SIG-M5 treated with dmso at 0.1 percent for 504 hours (cell line): ENCODE measurements at regions not wholly inside any gene's neighbourhood (a gene's known extent, or its start where the extent isn't known, plus 50 kb on each side); places are given as distances from the start of the nearest gene placed in this dataset.

ENCODE experiments used
- DNase-seq: peaks from one replicate; lab custom pipeline; 2025; ENCODE audit not compliant: unreplicated experiment; lab: John Stamatoyannopoulos, UW

DNA sequence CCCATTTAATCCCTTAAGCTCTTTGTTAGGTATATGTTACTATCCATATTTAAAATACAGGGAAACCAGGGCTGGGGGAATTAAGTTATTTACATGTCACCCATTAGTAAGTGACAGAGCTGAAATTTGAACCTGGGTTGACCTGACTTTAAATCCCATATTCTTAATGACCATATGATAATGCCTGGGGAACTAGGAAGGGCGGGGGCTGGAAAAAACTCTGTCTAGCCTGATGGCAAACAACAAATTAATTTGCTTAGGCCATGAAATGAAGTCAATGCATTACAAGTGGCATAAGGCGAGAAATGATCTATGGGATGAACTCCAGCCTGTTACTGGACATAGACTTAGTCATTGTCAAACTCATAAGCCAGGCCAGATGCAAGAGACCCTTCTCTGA, 325.7 kb upstream of the WWC1 start:
- no peak for DNase-seq

DNA sequence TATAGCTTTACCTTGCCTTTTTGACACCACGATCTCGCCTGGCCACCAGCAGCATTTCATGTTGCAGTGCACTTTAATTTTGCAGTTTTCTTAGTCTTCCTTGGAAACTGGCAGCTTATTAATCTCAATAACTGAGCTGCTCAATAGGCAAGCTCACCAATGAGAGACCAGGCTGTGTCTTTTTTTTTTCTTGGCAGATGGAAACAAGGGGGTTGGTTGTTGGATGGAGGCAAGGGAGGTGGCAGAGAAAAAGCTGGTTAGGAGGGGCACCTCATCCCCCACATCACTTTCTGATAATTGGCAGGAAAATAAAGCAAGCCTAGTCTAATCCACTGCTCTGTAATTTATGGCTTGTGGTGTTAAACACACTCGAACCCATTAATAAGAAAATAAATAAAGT, 324.5 kb upstream of the WWC1 start:
- no peak for DNase-seq

DNA sequence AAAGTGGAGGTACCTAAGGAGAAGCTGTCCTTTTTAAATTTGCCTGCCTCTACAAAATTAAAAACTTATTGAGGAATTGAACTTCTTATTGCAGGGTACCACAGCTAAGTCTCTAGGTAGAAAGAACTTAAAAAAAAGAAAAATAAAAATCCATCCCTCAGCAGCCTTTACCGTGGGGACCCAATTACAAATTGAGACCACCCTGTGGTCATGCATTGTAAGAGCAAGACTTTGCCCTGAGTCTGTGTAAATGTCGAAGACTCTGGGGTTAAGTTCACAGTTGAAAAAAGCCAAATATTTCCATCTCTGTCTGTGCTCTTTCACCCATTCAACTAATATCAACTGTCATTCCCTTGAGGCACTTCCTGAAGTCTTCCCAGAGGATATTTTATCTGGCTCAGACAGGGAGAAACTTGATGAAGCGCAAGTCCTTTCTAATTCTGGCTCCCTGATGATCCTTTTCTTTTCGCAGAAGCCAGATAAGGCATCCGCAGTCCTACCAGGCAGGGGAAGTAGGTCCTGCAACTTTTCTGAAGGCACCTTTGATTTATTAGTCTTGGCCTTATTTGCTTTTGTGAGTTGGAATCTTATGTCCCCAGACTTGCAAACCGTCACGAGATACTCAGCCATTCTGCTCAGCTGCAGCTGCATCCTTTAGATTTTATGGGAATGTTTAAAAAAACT, 323.8 kb upstream of the WWC1 start:
- no peak for DNase-seq

DNA sequence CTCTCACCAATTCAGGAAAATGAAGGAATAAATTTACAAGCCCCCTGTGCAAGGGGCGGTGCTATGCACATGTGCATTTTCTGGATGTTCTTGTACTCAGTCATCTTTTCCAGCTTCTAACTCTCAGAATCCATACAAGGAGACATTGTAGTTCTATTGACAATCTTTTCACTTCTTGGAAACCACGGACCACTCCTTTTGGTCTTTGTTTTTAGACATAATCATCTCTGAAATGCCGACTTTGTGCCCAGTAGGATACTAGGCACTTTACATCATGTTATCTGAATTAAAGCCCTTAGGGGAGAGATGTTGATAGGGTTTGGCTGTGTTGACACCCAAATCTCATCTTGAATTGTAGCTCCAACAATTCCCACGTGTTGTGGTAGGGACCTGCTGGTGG, 322.6 kb upstream of the WWC1 start:
- no peak for DNase-seq

DNA sequence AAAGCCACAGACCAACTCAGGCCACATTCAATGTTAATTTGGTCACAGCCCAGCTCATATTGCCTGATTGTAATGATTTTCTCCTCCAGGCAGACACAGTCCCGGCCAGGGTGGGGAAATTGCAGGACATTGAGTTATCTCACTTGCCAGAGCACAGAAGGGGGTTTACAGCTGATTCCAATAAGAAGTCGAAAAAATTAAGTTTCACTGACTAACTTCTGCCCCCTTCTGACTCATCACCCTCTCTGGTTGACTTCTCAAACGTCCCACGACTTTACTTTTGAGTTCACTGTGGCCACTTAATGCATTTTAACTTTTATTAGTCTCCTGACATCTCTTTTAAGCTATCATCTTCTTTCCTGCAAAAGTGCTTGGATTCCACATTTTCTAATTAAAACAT, 321.4 kb upstream of the WWC1 start:
- no peak for DNase-seq

DNA sequence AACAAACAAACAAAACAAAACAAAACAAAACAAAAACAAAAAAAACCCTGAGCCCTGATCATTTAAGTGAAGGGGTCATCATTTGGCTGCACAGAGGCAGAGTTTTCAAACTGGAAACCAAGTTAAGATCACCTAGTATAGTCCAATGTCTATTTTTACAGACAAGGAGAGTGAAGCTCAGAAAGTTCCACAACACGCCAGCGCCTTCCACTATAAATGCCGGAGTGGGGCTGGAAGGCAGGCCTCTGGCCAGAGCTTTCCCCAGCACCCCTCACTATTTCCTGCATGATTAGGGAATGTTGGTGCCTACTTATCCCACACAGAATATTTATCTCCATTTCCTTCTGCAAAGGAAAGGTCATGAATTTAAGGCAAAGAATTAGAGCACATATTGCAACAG, 319.7 kb upstream of the WWC1 start:
- DNase-seq: no peak

DNA sequence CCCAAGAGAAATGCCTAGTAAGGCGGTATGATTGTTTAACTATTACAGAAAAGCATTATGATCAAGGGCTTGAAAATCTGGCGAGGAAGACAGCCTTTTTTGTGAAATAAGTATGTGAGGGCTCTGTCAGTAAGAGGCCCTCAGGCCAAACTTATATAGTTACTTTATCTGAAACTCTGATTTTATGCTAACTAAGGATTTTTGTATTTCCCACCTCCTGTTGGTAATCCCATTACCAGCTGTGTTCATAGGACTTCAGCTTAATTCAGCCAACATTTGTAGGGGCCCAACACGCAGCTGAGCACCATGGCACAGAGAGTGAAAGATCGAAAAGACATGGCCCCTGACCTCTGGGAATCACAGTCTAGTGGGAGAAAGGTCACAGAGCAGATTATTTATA, 318.3 kb upstream of the WWC1 start:
- DNase-seq: no peak

DNA sequence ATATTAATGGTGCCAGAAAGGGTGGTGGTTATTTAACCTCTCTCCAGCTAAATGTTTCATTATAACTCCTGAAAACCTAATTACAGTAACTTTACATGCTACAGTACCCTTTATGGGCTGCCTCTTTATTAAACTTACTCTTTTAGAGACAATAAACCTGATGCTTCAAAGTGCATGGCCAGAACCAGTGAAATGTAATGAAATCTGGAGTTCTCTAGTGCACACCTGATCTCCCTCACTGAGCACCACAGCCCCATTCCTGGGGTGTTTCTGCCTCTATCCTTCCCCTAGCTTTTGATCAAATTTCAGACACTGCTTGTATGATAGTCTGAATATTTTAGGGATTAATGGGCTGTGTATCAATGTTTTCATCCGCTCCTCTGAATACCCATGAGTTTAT, 306.5 kb upstream of the WWC1 start:
- DNase-seq: no peak

DNA sequence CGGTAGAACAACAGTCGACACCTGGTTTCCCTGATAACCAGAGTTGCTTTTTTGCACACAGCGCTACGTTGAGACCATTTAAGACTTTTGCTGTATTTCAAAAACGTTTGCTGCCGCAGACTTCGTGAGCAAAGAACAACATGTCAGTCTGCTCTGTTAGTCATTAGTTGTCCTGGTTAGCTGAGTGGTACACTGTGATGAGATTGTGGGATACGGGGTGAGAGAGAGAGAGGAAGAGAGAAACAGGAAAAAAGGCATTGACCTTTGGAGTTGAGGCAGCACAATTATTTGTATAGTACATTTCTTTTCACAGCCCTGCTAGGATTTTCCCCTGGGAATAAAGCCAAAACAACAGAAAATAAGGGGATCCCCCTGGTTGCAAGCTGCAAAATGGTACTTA, 306.1 kb upstream of the WWC1 start:
- no peak for DNase-seq

DNA sequence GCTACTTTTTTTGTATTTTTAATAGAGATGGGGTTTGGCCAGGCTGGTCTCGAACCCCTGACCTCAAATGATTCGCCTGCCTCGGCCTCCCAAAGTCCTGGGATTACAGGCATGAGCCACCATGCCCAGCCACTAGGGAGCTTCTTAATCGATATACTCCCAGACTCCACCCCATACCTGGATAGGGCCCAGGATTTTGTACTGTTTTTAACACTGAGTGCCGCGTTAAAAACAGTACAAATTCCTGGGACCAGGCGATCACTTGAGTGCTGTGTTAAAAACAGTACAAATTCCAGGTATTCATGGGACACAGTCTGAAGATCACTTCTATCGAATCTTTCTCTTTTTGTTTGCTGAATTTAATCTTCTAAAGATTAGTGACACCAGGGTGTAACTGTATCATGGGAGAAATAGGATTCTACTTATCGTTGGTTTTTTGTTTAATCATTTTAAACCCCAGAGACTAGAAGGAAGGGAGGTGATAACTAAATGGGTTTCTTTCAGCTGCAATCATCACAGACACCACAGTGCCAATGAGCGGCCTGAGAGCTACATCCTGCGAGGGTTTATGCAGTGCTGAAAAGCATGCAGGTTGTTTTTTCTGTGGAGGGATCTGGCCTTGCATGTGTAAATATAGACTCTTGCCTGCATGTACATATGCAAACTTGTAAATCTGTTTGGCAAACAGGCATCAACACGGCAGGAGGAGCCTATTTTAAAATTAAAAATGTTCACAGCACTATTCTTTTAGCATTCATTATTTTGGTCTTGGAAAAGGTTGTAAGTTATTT, 303.8 kb upstream of the WWC1 start:
- no peak for DNase-seq

DNA sequence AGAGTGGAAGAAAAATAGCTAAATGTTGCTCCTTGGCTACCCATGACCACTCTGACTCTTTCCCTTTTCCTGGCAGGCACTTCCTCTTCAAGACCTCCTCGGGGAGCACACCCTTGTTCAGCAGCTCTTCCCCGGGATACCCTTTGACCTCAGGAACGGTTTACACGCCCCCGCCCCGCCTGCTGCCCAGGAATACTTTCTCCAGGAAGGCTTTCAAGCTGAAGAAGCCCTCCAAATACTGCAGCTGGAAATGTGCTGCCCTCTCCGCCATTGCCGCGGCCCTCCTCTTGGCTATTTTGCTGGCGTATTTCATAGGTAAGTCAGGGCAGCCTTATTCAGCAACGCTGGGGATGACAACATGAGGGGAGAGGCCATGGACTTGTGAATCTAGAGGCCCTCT, 298.6 kb upstream of the WWC1 start:
- no peak for DNase-seq

DNA sequence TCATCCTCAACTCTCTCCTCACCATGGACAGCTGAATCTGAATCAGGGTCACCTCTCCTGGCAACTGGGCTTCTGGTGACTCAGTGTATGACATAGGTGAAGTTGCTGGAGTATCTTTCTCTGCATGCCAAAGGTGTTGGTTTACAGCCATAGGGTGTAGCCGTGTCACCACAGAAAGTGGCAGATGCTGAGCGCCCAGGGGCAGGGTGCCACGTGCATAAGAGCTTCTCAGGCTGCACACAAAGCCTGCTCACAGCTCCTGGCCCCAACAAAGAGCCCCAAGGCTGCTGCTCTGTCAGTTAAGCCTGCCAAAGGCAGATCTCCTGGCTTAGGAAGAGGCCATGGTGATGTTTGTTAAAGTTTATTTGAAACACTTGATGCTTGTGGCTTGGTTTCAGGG, 297.7 kb upstream of the WWC1 start:
- DNase-seq: no peak

DNA sequence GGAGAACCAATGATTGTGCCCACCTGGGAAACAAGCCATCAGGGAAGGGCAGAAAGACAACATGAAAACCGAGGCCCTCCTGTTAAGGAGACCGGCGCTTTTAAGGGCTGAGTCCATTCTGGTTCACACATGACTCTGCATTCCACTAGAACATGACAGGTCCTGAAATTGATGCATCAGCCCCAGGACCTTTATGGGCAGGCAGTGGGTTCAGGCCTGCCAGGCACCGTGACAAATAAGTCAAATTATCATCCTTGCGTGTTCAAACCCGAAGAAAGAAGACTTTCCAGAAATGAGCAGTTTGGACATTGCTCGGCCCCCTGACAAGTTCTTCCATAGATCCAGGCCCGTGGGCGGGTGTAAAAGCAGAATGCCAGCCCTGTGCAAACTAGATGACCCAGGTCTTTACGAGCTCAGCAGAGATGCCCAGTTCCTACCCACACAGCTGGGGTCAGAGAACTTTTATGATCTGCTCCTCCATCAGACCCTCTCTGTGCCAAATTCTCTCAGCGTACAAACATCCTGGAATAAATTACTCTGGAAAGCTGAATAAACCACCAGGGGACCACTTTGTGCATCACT, 295.5 kb upstream of the WWC1 start:
- DNase-seq: no peak

DNA sequence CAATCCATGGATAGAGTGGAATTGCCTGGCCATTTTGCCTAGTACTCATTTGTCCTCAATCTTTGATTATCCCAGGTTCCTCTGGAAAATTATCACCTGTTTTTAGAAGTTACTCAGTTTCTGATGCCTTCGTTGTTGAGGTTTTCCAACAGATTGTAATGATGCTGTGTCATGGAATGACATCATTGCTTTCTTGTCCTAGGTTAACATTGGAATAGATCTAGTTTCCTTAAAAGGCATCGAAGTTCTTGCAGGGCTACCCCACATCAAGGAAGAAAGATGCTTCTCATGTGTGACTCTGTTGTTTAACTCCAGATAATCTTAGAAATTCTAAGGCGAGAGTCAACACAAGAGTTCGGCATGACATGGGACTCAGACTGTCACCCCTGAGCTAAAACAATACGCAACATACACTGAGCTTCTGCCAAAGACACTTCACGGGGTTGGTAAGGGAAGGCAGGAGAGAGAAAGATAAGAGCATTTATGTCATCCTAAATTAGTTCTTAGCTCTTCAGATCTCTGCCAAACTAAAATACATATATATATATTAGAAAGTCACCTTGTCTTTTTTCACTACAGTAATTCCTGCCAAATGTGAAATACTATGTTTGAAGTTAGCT, 293.2 kb upstream of the WWC1 start:
- no peak for DNase-seq

DNA sequence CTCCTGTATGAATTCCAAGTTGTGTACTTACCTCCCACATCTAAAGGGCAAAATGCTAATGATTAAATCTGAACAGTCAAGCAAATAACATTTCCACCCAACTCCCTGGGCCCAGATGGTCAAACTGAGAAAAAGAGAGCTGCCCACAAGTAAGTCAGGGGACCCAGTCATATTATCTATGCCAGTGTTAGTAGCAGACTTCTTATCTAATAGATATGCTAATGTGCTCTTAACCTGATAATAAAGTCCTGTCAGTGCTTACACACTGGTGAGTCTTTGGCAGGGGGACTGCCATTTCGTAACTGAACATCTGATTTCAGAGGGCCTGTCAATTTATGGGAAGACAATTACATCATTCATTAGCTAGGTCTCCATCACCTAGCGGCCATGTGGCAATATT, 292.3 kb upstream of the WWC1 start:
- DNase-seq: no peak

DNA sequence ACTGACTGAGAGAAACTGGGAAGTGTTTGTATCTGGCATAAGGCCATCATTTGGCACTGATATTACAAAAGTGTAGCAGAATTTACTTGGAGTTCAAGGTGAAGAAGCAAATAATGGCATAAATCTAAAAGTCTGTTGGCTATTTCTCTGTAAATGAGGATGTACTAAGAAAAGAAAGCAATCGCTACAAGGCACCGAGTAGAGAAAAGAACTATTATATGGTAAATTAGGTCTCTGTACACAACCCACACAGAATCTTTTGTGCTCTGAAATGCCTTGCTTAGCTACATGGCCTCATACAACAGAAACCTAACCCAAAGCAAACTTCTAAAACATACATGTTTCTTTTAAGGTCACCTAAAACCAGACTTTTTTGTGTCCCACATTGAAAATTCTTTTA, 290.1 kb upstream of the WWC1 start:
- no peak for DNase-seq

DNA sequence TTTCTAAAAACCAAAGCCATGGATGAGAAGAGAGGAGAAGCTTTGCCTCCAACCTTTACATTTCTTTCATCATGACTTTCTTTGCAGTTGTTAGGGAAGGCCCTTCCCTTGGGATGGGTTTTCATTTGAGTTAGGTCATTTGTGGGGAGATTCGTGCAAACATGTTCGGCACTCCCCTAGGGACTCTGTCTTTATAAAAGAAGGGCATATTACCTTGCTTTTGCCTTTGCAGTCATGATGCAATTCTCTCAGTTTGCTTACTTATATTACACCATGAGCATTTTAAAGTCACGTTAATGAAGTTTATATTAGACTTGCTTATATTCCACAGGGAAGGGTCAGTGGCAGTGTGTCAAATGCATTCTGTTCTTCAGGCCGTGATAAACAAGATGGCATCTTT, 289.3 kb upstream of the WWC1 start:
- no peak for DNase-seq

DNA sequence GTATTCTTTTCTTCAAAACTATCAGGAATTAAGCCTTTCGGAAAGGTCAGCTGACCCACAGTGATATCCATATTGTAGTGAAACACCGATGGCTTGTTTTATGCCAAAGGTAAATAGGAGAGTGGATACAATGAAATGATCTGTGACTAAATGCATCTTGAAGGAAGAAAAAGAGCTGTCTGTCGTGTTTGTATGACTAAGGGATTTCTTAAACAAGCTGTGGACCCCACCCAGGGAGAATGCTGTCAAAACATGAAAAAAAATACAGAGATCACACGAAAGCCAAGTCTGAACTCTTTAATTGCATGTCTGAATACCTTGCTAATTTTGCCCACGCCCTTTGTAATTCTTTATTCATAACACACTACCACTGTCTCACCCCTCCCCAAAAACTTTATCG, 286.4 kb upstream of the WWC1 start:
- DNase-seq: no peak

DNA sequence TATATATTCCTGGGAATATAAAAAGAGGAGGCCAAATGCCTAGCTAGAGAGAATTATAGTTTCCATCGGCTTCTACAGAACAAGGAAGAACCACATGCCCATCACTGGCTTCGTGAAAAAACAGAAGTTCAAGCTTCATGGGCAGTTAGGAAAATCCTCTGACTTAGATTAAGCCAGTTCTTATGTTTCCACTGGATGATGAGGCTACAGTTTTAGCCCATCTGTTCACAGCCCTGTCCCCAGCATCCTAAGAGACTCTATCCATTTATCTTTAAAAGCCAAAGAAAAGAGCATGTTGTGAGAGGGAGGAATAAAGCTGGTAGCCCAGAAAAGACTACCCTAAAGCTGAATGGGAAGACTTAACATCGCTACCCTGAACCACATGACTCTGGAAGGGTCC, 285.5 kb upstream of the WWC1 start:
- no peak for DNase-seq

DNA sequence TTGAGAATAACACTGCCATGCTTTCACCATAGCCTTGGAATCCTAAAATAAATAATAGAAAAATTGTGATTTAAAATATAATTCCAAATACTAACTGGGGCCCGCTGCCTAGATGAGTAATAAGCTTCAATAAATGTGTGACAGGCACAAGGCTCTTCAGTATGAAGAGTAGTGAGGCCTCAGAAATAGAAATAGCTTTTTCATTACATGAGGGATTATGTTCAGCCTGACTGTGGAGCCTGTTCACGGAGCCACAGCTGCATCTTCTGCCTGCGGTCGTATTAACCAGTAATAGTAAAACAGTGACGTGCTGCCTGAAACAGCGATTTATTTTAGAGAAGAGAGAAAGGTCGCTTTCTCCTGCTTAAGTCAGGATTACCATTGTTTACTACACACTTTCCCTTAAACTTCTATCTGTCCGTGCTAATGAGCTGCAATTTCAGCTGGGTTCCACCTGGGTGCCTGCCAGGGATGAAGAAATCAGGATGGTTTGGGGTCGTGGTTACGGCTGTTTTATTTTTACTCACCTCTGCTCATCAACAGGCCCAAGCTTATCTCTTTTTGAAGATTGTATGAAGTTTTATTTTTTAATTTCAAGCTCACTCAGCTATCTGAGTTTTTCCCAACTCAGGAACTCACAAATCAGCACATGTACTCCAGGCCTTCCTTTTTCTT, 284.9 kb upstream of the WWC1 start:
- no peak for DNase-seq

DNA sequence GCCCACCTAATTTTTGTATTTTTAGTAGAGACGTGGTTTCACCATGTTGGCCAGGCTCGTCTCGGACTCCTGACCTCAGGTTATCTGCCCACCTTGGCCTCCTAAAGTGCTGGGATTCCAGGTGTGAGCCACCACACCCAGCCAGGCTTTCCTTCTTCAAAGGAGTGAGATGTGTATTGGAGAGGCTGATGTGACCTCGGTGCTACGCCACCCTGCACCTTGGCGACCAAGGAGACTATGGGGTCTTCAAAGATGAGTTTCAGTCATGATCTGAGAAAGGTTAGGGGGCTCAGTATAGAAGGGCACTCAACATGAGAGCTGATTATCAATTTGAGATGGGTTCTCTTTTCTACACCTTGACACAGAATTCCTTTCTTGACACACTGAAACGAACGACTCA, 284.2 kb upstream of the WWC1 start:
- no peak for DNase-seq

DNA sequence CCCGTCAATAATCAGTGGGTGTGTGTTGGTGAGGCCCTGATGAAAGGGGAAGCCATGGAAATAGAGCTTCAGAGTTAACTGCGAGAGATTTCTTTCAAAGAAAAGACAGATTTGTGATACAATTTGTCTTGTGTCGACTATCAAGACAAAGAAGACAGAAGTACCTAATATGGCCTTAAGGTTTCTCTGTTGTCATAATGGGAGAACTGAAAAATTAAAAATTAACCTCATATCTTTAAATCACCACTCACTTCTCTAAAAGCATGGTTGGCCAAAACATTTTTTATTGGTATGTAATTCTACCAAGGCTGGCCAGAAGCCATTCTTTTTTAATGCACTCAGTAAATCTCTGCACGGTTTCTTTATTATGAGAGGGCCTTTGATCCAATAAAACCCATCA, 282.9 kb upstream of the WWC1 start:
- no peak for DNase-seq
